Neutrophil (primary cell): ENCODE measurements at regions not wholly inside any gene's neighbourhood (a gene's known extent, or its start where the extent isn't known, plus 50 kb on each side); places are given as distances from the start of the nearest gene placed in this dataset.

ENCODE experiments used
- H3K27ac ChIP-seq: fragments of 200-600 bp; sonication (generic); 2 replicates; pipeline ENCODE4 v1.5.1; 2016; ENCODE audit warnings: mild to moderate bottlenecking, moderate library complexity
- H3K27me3 ChIP-seq: fragments of 200-600 bp; sonication (generic); 2 replicates; pipeline ENCODE4 v1.6.0; 2016; ENCODE audit warnings: mild to moderate bottlenecking
- H3K36me3 ChIP-seq: fragments of 200-600 bp; sonication (generic); 2 replicates; pipeline ENCODE4 v1.5.1; 2017
- H3K4me1 ChIP-seq, 2 experiments: fragments of 200-600 bp in 1 of 2; sonication (generic) in 1 of 2; 1 replicate in 1 of 2; 2 replicates in 1 of 2; pipeline versions ENCODE4 v1.5.1 to v1.6.1; 2013 to 2016; ENCODE audit warnings: low read depth in 1 of 2, low read length in 1 of 2, mild to moderate bottlenecking in 1 of 2, moderate library complexity in 1 of 2; ENCODE audit not compliant: control insufficient read depth in 1 of 2, insufficient read depth in 1 of 2
- H3K4me3 ChIP-seq, 2 experiments: fragments of 200-600 bp in 1 of 2; sonication (generic) in 1 of 2; 1 replicate in 1 of 2; 2 replicates in 1 of 2; pipeline ENCODE4 v1.5.1; 2013 to 2016; ENCODE audit warnings: low read depth in 1 of 2, low read length in 1 of 2, mild to moderate bottlenecking in 1 of 2, moderate library complexity in 1 of 2
- H3K9me3 ChIP-seq: fragments of 200-600 bp; sonication (generic); 2 replicates; pipeline ENCODE4 v1.5.1; 2016
- CTCF ChIP-seq: fragments of 200-600 bp; sonication (generic); IDR thresholded peaks from 2 replicates; pipeline ENCODE4 v1.5.1; 2016; ENCODE audit warnings: antibody characterized with exemption

- TF ChIP-seq CTCF = no peak
- Histone ChIP-seq H3K9me3 (no peaks in the 10 kb centered on the region), H3K27me3 (no peaks in the 10 kb centered on the region), H3K36me3 (no peaks in the 10 kb centered on the region), H3K27ac (no peak overlapping the region), H3K4me3 (no peak overlapping the region), H3K4me1 (no peaks in the 10 kb centered on the region)
Measured at GRCh38 chr2:39858677-39859076, 79.6 kb upstream of the THUMPD2 start.

GRCh38 chr2:39855856-39856255 lies 76.8 kb upstream of the THUMPD2 start:
- H3K27me3 ChIP-seq = no peaks in the 10 kb centered on the region
- no peaks in the 10 kb centered on the region for H3K4me1 ChIP-seq
- no peaks in the 10 kb centered on the region for H3K9me3 ChIP-seq
- no peaks in the 10 kb centered on the region for H3K36me3 ChIP-seq
- no peak overlapping the region for H3K27ac ChIP-seq
- H3K4me3 ChIP-seq = no peak overlapping the region
- TF ChIP-seq CTCF = no peak

GRCh38 chr2:39854771-39855170 lies 75.7 kb upstream of the THUMPD2 start:
- no peaks in the 10 kb centered on the region for H3K9me3 ChIP-seq
- TF ChIP-seq CTCF = no peak
- H3K27ac ChIP-seq = no peak overlapping the region
- no peak overlapping the region for H3K4me3 ChIP-seq
- no peaks in the 10 kb centered on the region for H3K36me3 ChIP-seq
- no peaks in the 10 kb centered on the region for H3K27me3 ChIP-seq
- H3K4me1 ChIP-seq = no peaks in the 10 kb centered on the region

GRCh38 chr2:39852831-39853230 lies 73.8 kb upstream of the THUMPD2 start:
- no peak for TF ChIP-seq CTCF

GRCh38 chr2:39851651-39852110 lies 72.6 kb upstream of the THUMPD2 start:
- TF ChIP-seq CTCF = no peak
- Histone ChIP-seq H3K4me3 (no peak overlapping the region), H3K9me3 (no peaks in the 10 kb centered on the region), H3K36me3 (no peaks in the 10 kb centered on the region), H3K27ac (no peak overlapping the region), H3K4me1 (no peaks in the 10 kb centered on the region), H3K27me3 (no peaks in the 10 kb centered on the region)

More at GRCh38 chr2:39852831-39853230, 73.8 kb upstream of the THUMPD2 start:
- Histone ChIP-seq H3K9me3 (no peaks in the 10 kb centered on the region), H3K4me1 (no peaks in the 10 kb centered on the region), H3K36me3 (no peaks in the 10 kb centered on the region), H3K4me3 (no peak overlapping the region), H3K27ac (no peak overlapping the region), H3K27me3 (no peaks in the 10 kb centered on the region)

- Histone ChIP-seq H3K4me3 (no peak overlapping the region), H3K27me3 (no peaks in the 10 kb centered on the region), H3K9me3 (no peaks in the 10 kb centered on the region), H3K4me1 (no peaks in the 10 kb centered on the region), H3K36me3 (no peaks in the 10 kb centered on the region), H3K27ac (no peak overlapping the region)
- no peak for TF ChIP-seq CTCF
Measured at GRCh38 chr2:39851251-39851650, 72.2 kb upstream of the THUMPD2 start.
